HG03064 (cell line): ENCODE measurements at regions not wholly inside any gene's neighbourhood (a gene's known extent, or its start where the extent isn't known, plus 50 kb on each side); places are given as distances from the start of the nearest gene placed in this dataset.

Experiments
- ATAC-seq: cut with Tn5 transposase; IDR thresholded peaks from one replicate; pipeline ENCODE4 v1.9.1; 2021; ENCODE audit warnings: low read depth; ENCODE audit not compliant: unreplicated experiment

GRCh38 chr16:17617021-17617552 is 146.3 kb upstream of the XYLT1 start:
- ATAC-seq, result no peak

- ATAC-seq, result no peak
Measured at GRCh38 chr16:17612336-17612735, 141.6 kb upstream of the XYLT1 start.

GRCh38 chr16:17607609-17608008 is 136.8 kb upstream of the XYLT1 start:
- no peak for ATAC-seq

GRCh38 chr16:17607075-17607509 is 136.3 kb upstream of the XYLT1 start:
- no peak for ATAC-seq

GRCh38 chr16:17606460-17606859 is 135.7 kb upstream of the XYLT1 start:
- ATAC-seq, result no peak

GRCh38 chr16:17605784-17606183 is 135.0 kb upstream of the XYLT1 start:
- no peak for ATAC-seq

- no peak for ATAC-seq
Measured at GRCh38 chr16:17603626-17604025, 132.9 kb upstream of the XYLT1 start.

GRCh38 chr16:17602678-17603077 is 131.9 kb upstream of the XYLT1 start:
- ATAC-seq, result no peak

- no peak for ATAC-seq
Measured at GRCh38 chr16:17598968-17599367, 128.2 kb upstream of the XYLT1 start.

GRCh38 chr16:17591655-17592405 is 121.1 kb upstream of the XYLT1 start:
- ATAC-seq, result no peak

- ATAC-seq, result no peak
Measured at GRCh38 chr16:17590711-17591654, 120.2 kb upstream of the XYLT1 start.

GRCh38 chr16:17589898-17590297 is 119.1 kb upstream of the XYLT1 start:
- no peak for ATAC-seq

- ATAC-seq, result no peak
Measured at GRCh38 chr16:17585449-17586074, 114.8 kb upstream of the XYLT1 start.

GRCh38 chr16:17578981-17579874 is 108.5 kb upstream of the XYLT1 start:
- ATAC-seq, result no peak

GRCh38 chr16:17574256-17574655 is 103.5 kb upstream of the XYLT1 start:
- no peak for ATAC-seq

GRCh38 chr16:17572145-17572544 is 101.4 kb upstream of the XYLT1 start:
- no peak for ATAC-seq

GRCh38 chr16:17571499-17572093 is 100.8 kb upstream of the XYLT1 start:
- ATAC-seq, result no peak

GRCh38 chr16:17568239-17568638 is 97.5 kb upstream of the XYLT1 start:
- ATAC-seq, result no peak

GRCh38 chr16:17567455-17567854 is 96.7 kb upstream of the XYLT1 start:
- no peak for ATAC-seq
